Cardiac fibroblast (primary cell): ENCODE measurements at regions not wholly inside any gene's neighbourhood (a gene's known extent, or its start where the extent isn't known, plus 50 kb on each side); places are given as distances from the start of the nearest gene placed in this dataset.

ENCODE experiments used
- DNase-seq, 2 donors: peaks; one replicate each; pipeline versions ENCODE4 v3.0.0 to v3.0.0-alpha.2; 2010; ENCODE audit warnings: low read depth in 2 of 2
- H3K4me3 ChIP-seq, 2 donors: replicated peaks in 1 of 2; 1 replicate in 1 of 2; 2 replicates in 1 of 2; pipeline ENCODE4 v1.5.1; 2011; ENCODE audit warnings: low read depth in 2 of 2, low read length in 2 of 2, mild to moderate bottlenecking in 2 of 2, moderate library complexity in 1 of 2
- TF ChIP-seq, protein P1 (sequence below): IDR thresholded peaks from one replicate; pipeline ENCODE4 v1.5.1; 2011; ENCODE audit warnings: low read depth, mild to moderate bottlenecking, low read length, inconsistent platforms

DNA sequence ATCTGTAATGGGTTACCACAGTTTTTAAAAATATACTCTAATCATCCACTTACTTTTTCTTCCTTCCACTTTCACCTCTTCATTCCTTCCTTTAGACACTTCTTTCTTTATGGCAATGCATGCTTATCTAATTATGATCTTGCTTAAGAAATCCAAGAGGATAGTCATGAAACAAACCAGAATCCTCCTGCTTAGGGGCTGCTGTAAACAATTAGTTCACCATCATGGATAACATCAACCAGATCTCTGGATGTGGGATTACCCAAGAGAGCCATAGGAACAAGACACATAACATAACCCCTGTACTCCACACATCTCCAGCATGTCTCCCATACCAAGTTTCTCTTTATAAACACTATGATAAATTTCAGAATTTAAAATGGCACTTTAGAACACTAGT, 713.4 kb upstream of the PTPRD start:
- H3K4me3 ChIP-seq, result no peak overlapping the region
- no peak for DNase-seq
- TF ChIP-seq, protein P1, sequence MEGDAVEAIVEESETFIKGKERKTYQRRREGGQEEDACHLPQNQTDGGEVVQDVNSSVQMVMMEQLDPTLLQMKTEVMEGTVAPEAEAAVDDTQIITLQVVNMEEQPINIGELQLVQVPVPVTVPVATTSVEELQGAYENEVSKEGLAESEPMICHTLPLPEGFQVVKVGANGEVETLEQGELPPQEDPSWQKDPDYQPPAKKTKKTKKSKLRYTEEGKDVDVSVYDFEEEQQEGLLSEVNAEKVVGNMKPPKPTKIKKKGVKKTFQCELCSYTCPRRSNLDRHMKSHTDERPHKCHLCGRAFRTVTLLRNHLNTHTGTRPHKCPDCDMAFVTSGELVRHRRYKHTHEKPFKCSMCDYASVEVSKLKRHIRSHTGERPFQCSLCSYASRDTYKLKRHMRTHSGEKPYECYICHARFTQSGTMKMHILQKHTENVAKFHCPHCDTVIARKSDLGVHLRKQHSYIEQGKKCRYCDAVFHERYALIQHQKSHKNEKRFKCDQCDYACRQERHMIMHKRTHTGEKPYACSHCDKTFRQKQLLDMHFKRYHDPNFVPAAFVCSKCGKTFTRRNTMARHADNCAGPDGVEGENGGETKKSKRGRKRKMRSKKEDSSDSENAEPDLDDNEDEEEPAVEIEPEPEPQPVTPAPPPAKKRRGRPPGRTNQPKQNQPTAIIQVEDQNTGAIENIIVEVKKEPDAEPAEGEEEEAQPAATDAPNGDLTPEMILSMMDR, result no peak

DNA sequence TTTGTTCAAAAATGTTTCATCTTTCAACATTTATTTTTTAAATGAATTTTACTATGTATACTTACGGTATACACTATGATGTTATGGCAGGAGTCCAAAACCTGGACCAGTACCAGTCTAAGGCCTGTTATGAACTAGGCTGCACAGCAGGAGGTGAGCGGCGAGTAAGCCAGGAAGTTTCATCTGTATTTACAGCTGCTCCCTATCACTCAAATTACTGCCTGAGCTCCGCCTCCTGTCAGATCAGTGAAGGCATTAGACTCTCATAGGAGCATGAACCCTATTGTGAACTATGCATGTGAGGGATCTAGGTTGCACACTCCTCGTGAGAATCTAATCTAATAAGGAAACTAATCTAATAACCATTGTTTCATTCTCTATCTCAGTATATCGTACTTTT, 715.5 kb upstream of the PTPRD start:
- TF ChIP-seq, protein P1, result no peak
- H3K4me3 ChIP-seq, result no peak overlapping the region
- DNase-seq, result no peak

DNA sequence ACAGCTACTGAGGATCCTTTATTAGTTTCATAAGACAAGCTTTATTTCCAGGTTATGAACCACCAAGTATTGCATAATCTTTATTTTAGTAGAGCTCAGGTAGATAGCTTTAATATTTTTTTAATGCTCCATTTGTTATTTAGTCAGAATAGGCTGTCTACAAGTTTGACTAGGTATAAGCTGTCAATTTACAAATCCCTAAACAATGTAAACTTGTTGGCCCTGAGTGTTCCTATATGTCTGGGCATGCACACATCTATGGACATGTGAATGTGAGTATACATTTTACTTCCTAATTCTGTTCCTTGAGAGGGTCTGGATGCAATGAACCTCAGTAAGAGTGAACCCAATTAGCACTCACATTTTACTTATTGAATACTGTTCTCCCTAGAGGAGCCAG, 722.2 kb upstream of the PTPRD start:
- DNase-seq, result no peak
- H3K4me3 ChIP-seq, result no peak overlapping the region
- TF ChIP-seq, protein P1, result no peak

DNA sequence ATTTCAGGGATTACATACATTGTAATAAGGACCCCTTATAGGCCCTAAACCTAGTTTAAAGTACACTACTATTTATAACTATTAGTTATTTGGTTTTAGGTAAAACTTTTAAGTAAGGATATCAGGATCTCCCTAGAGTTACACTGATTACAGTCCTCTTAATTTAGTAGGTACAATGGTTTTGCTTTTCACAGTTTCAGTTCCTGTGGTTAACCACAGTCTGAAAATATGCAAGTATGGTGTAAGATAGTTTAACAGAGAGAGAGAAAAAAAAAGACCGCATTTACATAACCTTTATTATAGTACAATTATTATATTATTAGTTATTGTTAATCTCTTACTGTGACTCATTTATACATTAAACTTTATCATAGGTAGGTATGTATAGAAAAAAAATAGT, 725.3 kb upstream of the PTPRD start:
- TF ChIP-seq, protein P1, result no peak
- no peak overlapping the region for H3K4me3 ChIP-seq
- DNase-seq, result no peak

DNA sequence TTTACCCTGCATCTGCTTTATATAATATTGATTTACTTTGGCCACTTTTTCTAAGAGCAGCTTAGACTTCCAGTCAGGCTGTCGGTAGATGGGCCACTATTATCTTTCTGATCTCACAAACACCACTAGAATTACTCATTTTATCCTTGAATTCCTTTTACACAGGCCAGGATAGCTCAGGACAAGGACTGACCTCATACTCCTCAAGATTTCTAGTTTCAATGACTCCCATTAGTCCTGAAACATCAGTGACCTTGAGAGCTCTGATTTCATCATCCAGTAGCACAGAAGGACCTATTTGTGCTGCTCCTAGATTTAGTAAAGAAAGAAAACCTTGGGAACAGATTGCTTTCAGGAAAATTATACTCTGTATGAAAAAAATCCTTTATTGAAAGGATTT, 727.9 kb upstream of the PTPRD start:
- H3K4me3 ChIP-seq, result no peak overlapping the region
- no peak for DNase-seq
- TF ChIP-seq, protein P1, result no peak

DNA sequence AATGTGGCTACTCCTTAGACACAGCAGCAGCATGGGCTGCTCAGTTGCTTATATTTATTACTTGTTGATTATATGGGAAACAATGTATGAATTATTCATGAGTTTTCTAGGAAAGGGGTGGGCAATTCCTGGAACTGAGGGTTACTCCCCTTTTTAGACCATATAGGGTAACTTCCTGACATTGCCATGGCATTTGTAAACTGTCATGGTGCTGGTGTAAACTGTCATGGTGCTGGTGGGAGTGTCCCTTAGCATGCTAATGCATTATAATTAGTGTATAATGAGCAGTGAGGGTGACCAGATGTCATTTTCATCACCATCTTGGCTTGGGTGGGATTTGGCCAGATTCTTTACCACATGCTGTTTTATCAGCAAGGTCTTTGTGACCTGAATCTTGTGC, 734.6 kb upstream of the PTPRD start:
- no peak for DNase-seq
- TF ChIP-seq, protein P1, result no peak
- H3K4me3 ChIP-seq, result no peak overlapping the region

DNA sequence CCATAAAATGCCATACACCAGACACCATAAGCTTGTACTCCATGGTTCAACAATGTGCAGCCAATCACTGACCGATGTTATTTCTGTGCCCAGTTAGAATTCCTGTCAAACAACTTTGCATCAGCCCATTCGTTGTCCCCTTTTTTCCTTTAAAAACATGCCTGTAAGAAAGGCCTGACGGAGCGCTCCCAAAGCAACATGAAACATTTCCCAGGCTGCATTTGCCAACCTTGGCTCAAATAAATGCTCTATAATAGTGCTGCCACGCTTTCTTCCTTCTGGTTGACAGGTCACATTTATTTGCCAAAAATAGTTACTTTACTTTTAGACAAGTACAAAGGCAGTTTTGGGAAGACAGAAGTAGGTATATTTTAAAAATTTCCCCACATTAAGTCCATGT, 735.6 kb upstream of the PTPRD start:
- no peak for DNase-seq
- H3K4me3 ChIP-seq, result no peak overlapping the region
- TF ChIP-seq, protein P1, result no peak
